ENCODE measurements at regions not wholly inside any gene's neighbourhood (a gene's known extent, or its start where the extent isn't known, plus 50 kb on each side); places are given as distances from the start of the nearest gene placed in this dataset.

GRCh38 chr5:169460123-169460522, 123.5 kb upstream of the SPDL1 start:
- DNase-seq (no peak), ATAC-seq (no peak)
- intact Hi-C loops (cut with DNase I, micrococcal nuclease): no loop called here

GRCh38 chr5:169458221-169458620, 125.4 kb upstream of the SPDL1 start:
- ATAC-seq (no peak), DNase-seq (no peak)
- intact Hi-C loops (cut with DNase I, micrococcal nuclease): no loop called here

GRCh38 chr5:169450464-169450863, 133.1 kb upstream of the SPDL1 start:
- intact Hi-C loops (cut with DNase I, micrococcal nuclease): no loop called here
- no peak for ATAC-seq
- no peak for DNase-seq

GRCh38 chr5:169448826-169449225, 134.7 kb upstream of the SPDL1 start:
- no peak for ATAC-seq
- intact Hi-C loops (cut with DNase I, micrococcal nuclease): no loop called here
- DNase-seq: no peak

- intact Hi-C loops (cut with DNase I, micrococcal nuclease): no loop called here
- ATAC-seq: no peak
- DNase-seq: no peak
Observed at GRCh38 chr5:169445191-169445590, 138.4 kb upstream of the SPDL1 start.

- intact Hi-C loops (cut with DNase I, micrococcal nuclease): no loop called here
- no peak for DNase-seq
- ATAC-seq: no peak
Observed at GRCh38 chr5:169442913-169443784, 140.4 kb upstream of the SPDL1 start.

GRCh38 chr5:169442403-169442874, 141.1 kb upstream of the SPDL1 start:
- DNase-seq (no peak), ATAC-seq (no peak)
- intact Hi-C loops (cut with DNase I, micrococcal nuclease): no loop called here

- DNase-seq (no peak), ATAC-seq (no peak)
- intact Hi-C loops (cut with DNase I, micrococcal nuclease): no loop called here
Observed at GRCh38 chr5:169440107-169440705, 139.3 kb upstream of the SLIT3 start.

GRCh38 chr5:169439362-169439761, 138.4 kb upstream of the SLIT3 start:
- ATAC-seq: no peak
- intact Hi-C loops (cut with DNase I, micrococcal nuclease): no loop called here

GRCh38 chr5:169435506-169436229, 134.7 kb upstream of the SLIT3 start:
- intact Hi-C loops (cut with DNase I, micrococcal nuclease): no loop called here
- DNase-seq (peak in 1 of 2 donors; percentile 24), ATAC-seq (no peak)

More at GRCh38 chr5:169439362-169439761, 138.4 kb upstream of the SLIT3 start:
- no peak for DNase-seq

GRCh38 chr5:169433221-169433651, 132.3 kb upstream of the SLIT3 start:
- DNase-seq: no peak
- no peak for ATAC-seq
- intact Hi-C loops (cut with DNase I, micrococcal nuclease): no loop called here

GRCh38 chr5:169431386-169431785, 130.4 kb upstream of the SLIT3 start:
- intact Hi-C loops (cut with DNase I, micrococcal nuclease): no loop called here
- no peak for DNase-seq
- no peak for ATAC-seq

GRCh38 chr5:169430671-169431070, 129.7 kb upstream of the SLIT3 start:
- ATAC-seq (no peak), DNase-seq (no peak)
- intact Hi-C loops (cut with DNase I, micrococcal nuclease): no loop called here

- no peak for ATAC-seq
- intact Hi-C loops (cut with DNase I, micrococcal nuclease): no loop called here
- no peak for DNase-seq
Observed at GRCh38 chr5:169429044-169429443, 128.1 kb upstream of the SLIT3 start.

GRCh38 chr5:169426784-169427183, 125.8 kb upstream of the SLIT3 start:
- no peak for DNase-seq
- intact Hi-C loops (cut with DNase I, micrococcal nuclease): no loop called here
- ATAC-seq: no peak

- ATAC-seq: no peak
- intact Hi-C loops (cut with DNase I, micrococcal nuclease): no loop called here
- no peak for DNase-seq
Observed at GRCh38 chr5:169424670-169425378, 123.9 kb upstream of the SLIT3 start.

- intact Hi-C loops (cut with DNase I, micrococcal nuclease): no loop called here
- no peak for ATAC-seq
Observed at GRCh38 chr5:169424279-169424655, 123.3 kb upstream of the SLIT3 start.

GRCh38 chr5:169423580-169424278, 122.8 kb upstream of the SLIT3 start:
- DNase-seq (no peak), ATAC-seq (no peak)
- intact Hi-C loops (cut with DNase I, micrococcal nuclease): no loop called here

More at GRCh38 chr5:169424279-169424655, 123.3 kb upstream of the SLIT3 start:
- no peak for DNase-seq

- ATAC-seq: no peak
- intact Hi-C loops (cut with DNase I, micrococcal nuclease): no loop called here
- no peak for DNase-seq
Observed at GRCh38 chr5:169422087-169422486, 121.1 kb upstream of the SLIT3 start.

Data from left colon (tissue), 2 donors.